ENCODE measurements at regions not wholly inside any gene's neighbourhood (a gene's known extent, or its start where the extent isn't known, plus 50 kb on each side); places are given as distances from the start of the nearest gene placed in this dataset.
"Not testable (repeated sequence)": the region's sequence is repeated elsewhere in the genome, so short reads cannot be mapped to it uniquely, and the experiment has no call there.

DNA sequence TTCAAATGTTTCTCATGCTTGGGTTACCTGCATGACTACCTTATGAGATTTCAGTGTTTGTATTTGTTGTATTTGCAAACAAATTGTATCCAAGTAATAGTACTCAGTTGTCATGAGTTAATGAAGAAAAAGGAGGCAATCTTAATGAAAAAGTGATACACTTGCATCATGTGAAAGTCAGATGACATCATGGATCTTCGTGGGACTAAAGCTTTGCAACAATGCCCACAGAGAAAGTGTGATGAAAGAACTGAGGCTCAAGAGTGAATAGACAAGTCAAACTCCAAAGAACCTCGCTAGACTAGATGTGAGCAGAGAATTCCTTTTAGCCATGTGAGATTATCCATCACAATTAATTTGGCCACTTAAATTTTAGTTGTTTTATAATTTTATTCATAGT is 75.4 kb upstream of the ADRB2 start:
- FAIRE-seq (no peak), DNase-seq (ENCODE audit: insufficient read length, low spot score) (no peak)
- no peak for TF ChIP-seq POLR2A (IDR thresholded peaks at IDR 0.05; ENCODE audit: low read depth, low read length)

DNA sequence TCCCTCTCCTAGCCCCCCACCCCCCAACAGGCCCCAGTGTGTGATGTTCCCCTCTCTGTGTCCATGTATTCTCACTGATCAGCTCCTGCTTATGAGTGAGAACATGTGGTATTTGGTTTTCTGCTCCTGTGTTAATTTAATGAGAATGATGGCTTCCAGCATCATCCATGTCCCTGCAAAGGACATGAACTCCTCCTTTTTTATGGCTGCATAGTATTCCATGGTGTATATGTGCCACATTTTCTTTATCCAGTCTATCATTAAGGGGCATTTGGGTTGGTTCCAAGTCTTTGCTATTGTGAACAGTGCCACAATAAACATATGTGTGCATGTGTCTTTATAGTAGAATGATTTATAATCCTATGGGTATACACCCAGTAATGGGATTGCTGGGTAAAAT is 74.0 kb upstream of the ADRB2 start:
- FAIRE-seq; DNase-seq (ENCODE audit: insufficient read length, low spot score): not testable (repeated sequence)

DNA sequence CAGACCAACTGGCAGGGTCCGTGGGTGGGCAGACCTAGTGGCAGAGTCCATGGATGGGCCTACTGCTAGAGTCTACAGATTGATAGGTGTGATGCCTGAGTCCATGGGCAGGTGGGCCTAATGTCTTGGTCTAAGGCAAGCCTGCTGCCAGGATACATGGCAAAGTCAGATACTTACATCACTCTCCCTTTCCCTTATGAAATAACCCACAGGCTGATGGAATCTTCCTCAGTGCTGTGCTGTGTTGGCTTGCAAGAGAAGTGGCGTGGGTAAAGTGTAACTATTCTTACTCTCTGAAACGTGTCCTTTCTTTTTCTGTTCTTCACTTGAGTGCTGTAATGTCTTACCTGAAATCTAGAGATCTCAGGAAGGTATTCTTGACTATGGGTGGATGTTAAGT is 67.3 kb upstream of the ADRB2 start:
- no peak for FAIRE-seq
- no peak for DNase-seq (ENCODE audit: insufficient read length, low spot score)
- no peak for TF ChIP-seq POLR2A (IDR thresholded peaks at IDR 0.05; ENCODE audit: low read depth, low read length)

DNA sequence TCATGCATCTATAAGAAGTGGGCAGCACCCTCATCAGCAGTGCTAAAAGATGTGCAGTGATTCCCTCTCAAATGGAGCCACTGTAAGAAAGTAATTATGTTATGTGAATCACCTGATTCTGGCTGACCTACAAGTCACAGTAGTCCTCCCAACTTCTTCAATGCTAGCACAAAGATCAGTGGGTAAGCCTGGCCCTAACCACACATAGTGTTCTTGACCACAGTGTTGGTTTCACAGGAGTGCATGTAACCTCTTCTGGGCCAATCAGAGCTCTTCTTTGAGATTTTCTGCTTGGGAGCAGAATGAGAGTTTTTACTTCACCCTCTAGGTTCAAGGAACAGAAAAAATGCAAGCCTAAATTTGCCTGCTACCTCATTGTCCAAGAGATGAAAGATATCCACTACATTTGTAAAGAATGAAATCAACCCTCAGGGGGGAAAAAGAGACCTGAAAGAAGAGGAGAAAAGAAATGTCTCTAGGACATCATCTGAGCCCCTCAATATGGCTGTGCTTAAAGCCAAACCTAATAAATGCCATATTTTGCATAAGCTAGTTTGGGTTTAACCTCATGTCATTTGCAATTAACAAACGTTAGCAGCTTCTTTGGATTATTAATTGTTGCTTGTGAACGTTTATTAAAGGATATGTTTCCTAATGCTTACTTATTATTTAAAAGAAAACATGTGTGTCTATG is 65.3 kb upstream of the ADRB2 start:
- no peak for DNase-seq (ENCODE audit: insufficient read length, low spot score)
- FAIRE-seq: no peak
- no peak for TF ChIP-seq POLR2A (IDR thresholded peaks at IDR 0.05; ENCODE audit: low read depth, low read length)

DNA sequence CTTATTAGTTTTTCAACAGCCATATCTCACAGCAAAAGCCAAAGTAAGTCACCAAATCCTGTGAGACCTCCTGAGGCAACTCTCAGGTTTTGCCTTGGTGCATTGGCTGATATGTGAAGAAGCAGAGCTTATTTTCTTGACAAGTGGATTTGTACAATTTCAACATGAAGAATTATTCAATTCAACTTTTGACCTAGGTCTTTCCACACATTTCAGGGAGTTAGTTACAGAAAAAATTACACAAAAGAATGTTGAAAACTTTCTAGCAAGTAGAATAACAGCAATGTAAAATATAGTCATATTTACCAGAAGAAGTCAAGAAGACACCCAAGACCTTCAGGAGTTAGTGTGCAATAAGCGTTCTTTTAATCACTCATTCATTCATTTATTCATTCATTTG is 62.4 kb upstream of the ADRB2 start:
- no peak for DNase-seq (ENCODE audit: insufficient read length, low spot score)
- FAIRE-seq: no peak
- TF ChIP-seq POLR2A (IDR thresholded peaks at IDR 0.05; ENCODE audit: low read depth, low read length): no peak

DNA sequence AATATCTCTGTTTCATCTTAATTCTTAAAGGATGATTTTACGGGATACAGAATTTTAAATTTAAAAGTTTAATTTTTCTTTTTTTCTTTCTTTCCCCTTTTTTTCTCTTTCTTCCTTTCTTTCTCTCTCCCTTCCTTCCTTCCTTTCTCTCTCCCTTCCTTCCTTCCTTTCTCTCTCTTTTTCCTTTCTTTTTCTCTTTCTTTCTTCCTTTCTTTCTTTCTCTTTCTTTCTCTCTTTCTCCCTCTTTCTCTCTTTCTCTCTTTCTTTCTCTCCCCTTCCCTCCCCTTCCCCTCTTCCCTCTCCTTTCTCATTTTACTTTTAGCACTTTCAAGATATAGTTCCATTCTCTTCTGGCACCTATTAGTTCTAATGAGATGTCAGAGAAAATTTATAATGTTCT is 61.4 kb upstream of the ADRB2 start:
- DNase-seq (ENCODE audit: insufficient read length, low spot score) (no peak), FAIRE-seq (no peak)
- TF ChIP-seq POLR2A (IDR thresholded peaks at IDR 0.05; ENCODE audit: low read depth, low read length): no peak

DNA sequence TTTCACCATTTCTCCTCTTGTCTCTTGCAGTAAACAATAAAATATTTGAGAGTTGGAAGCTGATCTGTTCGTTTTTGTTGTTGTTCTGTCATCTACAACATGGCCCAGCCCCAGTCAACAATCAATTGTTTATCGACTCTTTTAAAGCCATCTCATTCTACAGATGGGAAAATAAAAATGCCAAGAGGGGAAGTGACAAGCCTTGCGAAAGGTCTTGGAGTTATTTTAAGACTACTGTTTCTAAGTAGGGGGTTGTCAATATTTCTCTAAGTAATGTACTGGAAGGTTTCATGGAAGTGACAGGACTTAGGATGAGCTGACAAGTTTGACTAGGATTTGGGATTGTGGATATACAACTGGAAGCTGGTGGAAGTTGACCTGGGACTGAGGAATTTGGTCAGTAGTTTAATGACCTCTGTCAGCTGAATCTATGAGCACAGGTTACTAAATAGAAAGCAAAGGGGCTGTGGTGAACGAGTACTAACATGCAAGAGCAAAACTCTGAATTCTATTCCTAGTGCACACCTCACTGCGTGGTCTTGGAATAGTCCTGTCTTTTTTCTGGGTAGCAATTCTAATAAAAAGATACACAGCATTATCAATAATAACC is 57.5 kb upstream of the ADRB2 start:
- FAIRE-seq: no peak
- TF ChIP-seq POLR2A (IDR thresholded peaks at IDR 0.05; ENCODE audit: low read depth, low read length): no peak
- no peak for DNase-seq (ENCODE audit: insufficient read length, low spot score)

DNA sequence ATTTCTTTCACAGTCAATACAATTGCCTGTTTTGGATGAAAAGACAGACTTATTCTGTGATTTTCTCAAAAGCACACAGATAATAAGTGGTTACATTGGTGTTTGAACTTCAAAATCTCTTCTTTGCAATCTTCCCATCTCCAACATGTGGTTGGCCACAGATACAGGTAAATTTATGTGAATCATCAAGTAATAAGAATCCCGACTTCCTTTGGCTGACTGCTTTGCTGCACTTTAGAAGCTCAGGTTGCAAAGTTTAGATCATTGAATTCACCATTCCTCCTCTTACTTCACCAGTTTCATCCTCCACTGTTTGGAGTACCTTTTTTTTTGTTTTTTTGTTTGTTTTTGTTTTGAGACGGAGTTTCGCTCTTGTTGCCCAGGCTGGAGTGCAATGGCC is 56.5 kb upstream of the ADRB2 start:
- TF ChIP-seq POLR2A (IDR thresholded peaks at IDR 0.05; ENCODE audit: low read depth, low read length): no peak
- no peak for FAIRE-seq
- DNase-seq (ENCODE audit: insufficient read length, low spot score): no peak

DNA sequence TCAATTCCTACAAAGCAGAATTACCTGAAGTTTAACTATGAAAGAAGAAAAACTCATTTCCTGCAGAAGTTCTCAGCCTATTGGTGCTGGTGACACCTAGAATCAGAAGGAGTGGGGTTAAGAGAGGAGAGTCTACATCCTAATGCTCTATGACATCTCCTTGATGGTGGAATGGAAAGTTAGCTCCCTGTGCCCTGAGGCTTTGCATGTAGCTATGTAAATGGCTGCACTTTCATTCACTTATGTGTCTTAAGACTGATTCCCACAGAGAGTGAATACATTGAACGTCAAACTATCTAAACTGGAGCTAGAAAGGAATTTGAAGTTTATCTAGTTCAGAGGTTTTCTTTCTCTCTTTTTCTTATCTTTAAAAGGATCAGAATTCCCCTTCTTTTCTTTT is 52.1 kb upstream of the ADRB2 start:
- no peak for TF ChIP-seq POLR2A (IDR thresholded peaks at IDR 0.05; ENCODE audit: low read depth, low read length)
- DNase-seq (ENCODE audit: insufficient read length, low spot score) (no peak), FAIRE-seq (no peak)

DNA sequence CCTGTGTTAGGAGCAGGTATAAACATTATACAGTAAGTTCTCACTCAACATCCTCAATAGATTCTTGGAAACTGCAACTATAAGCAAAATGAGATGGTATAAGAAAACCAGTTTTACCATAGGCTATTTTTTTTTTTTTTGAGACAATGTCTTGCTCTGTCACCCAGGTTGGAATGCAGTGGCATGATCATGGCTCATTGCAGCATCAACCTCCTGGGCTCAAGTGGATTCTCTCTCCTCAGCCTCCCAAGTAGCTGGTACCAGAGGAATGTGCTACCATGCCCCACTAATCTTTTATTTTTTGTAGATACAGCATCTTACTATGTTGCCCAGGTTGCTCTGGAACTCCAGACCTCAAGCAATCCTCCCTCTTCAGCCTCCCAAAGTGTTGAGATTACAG is 50.1 kb upstream of the ADRB2 start:
- DNase-seq (ENCODE audit: insufficient read length, low spot score): no peak
- no peak for FAIRE-seq
- TF ChIP-seq POLR2A (IDR thresholded peaks at IDR 0.05; ENCODE audit: low read depth, low read length): no peak
